Endothelial cell (in vitro differentiated cells): ENCODE measurements at regions not wholly inside any gene's neighbourhood (a gene's known extent, or its start where the extent isn't known, plus 50 kb on each side); places are given as distances from the start of the nearest gene placed in this dataset.

Source experiments
- DNase-seq: peaks from one replicate; pipeline ENCODE4 v3.0.0; 2021; ENCODE audit warnings: low spot score
- H3K27ac Mint-ChIP-seq: one replicate; pipeline ENCODE4 v1.8.0; 2021; ENCODE audit warnings: mixed read lengths, inconsistent platforms; ENCODE audit not compliant: unreplicated experiment
- H3K27me3 Mint-ChIP-seq: one replicate; pipeline ENCODE4 v1.8.0; 2021; ENCODE audit warnings: mild to moderate bottlenecking, moderate library complexity, mixed read lengths, inconsistent platforms; ENCODE audit not compliant: unreplicated experiment
- H3K36me3 Mint-ChIP-seq: one replicate; pipeline ENCODE4 v1.8.0; 2021; ENCODE audit warnings: mild to moderate bottlenecking, low read depth, mixed read lengths, inconsistent platforms; ENCODE audit not compliant: unreplicated experiment
- H3K4me1 Mint-ChIP-seq: one replicate; pipeline ENCODE4 v1.8.0; 2021; ENCODE audit warnings: mild to moderate bottlenecking, mixed read lengths, inconsistent platforms; ENCODE audit not compliant: unreplicated experiment
- H3K4me3 Mint-ChIP-seq: one replicate; pipeline ENCODE4 v1.8.0; 2021; ENCODE audit warnings: mild to moderate bottlenecking, mixed read lengths, inconsistent platforms; ENCODE audit not compliant: unreplicated experiment
- H3K9me3 Mint-ChIP-seq: one replicate; pipeline ENCODE4 v1.8.0; 2021; ENCODE audit warnings: mixed read lengths, inconsistent platforms; ENCODE audit not compliant: unreplicated experiment
- TF ChIP-seq, protein P1 (sequence below): fragments of 200-600 bp; sonication (generic); IDR thresholded peaks from one replicate; pipeline ENCODE4 v1.5.0; 2021; ENCODE audit warnings: antibody characterized with exemption; ENCODE audit not compliant: unreplicated experiment

GRCh38 chr3:33937628-33938027 lies 139.2 kb downstream of the PDCD6IP start:
- Mint-ChIP-seq H3K36me3 (no peaks in the 10 kb centered on the region), H3K4me1 (no peaks in the 10 kb centered on the region), H3K9me3 (no peaks in the 10 kb centered on the region), H3K4me3 (no peak overlapping the region), H3K27ac (no peak overlapping the region), H3K27me3 (no peaks in the 10 kb centered on the region)
- TF ChIP-seq, protein P1, sequence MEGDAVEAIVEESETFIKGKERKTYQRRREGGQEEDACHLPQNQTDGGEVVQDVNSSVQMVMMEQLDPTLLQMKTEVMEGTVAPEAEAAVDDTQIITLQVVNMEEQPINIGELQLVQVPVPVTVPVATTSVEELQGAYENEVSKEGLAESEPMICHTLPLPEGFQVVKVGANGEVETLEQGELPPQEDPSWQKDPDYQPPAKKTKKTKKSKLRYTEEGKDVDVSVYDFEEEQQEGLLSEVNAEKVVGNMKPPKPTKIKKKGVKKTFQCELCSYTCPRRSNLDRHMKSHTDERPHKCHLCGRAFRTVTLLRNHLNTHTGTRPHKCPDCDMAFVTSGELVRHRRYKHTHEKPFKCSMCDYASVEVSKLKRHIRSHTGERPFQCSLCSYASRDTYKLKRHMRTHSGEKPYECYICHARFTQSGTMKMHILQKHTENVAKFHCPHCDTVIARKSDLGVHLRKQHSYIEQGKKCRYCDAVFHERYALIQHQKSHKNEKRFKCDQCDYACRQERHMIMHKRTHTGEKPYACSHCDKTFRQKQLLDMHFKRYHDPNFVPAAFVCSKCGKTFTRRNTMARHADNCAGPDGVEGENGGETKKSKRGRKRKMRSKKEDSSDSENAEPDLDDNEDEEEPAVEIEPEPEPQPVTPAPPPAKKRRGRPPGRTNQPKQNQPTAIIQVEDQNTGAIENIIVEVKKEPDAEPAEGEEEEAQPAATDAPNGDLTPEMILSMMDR = no peak
- DNase-seq = no peak

DNA sequence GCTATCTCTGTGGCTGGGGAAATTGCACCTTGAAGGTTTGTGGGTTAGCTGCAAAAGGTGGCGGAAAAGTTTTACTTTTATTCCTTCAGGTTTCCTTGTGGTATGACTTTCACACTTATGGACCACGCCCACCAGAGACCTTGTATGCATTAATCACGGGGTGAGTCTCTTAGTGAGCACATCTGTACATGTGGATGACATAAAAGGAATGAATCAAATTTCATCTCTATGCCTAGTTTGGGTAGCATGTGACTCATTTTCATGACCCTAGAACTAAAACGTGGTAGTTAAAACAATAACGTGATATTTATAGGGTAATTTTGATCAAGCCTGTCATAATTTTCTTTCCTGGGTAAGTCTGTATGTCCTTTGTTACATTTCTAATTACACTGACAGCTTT lies 141.7 kb downstream of the PDCD6IP start:
- no peak overlapping the region for H3K4me3 Mint-ChIP-seq
- H3K9me3 Mint-ChIP-seq = no peaks in the 10 kb centered on the region
- no peak for DNase-seq
- no peak overlapping the region for H3K27ac Mint-ChIP-seq
- H3K36me3 Mint-ChIP-seq = no peaks in the 10 kb centered on the region
- H3K27me3 Mint-ChIP-seq = no peaks in the 10 kb centered on the region
- no peaks in the 10 kb centered on the region for H3K4me1 Mint-ChIP-seq
- TF ChIP-seq, protein P1 = no peak

GRCh38 chr3:33940736-33941135 lies 142.3 kb downstream of the PDCD6IP start:
- no peaks in the 10 kb centered on the region for H3K4me1 Mint-ChIP-seq
- no peaks in the 10 kb centered on the region for H3K36me3 Mint-ChIP-seq
- H3K4me3 Mint-ChIP-seq = no peak overlapping the region
- DNase-seq = no peak
- TF ChIP-seq, protein P1 = no peak
- H3K27me3 Mint-ChIP-seq = no peaks in the 10 kb centered on the region
- H3K9me3 Mint-ChIP-seq = no peaks in the 10 kb centered on the region
- no peak overlapping the region for H3K27ac Mint-ChIP-seq

DNA sequence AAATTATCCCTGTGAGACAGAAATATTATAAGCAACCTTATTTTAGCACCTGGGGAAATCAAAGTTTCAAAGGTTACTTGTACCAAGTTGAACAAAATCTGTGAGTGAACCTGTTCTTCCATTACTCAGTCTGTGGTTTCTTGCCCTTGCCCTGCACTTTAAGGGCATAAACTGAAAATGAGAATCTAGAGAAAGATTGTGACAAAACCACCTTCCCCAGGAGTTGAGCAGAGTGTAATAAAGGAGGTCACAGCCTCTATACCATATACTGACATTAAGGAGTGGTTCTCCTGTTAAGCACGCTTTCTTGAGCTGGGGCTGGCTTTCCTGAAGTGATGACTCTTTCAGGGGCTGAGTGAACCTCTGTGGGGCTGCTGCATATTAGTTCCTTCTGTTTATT lies 143.4 kb downstream of the PDCD6IP start:
- Mint-ChIP-seq H3K27me3 (no peaks in the 10 kb centered on the region), H3K27ac (no peak overlapping the region), H3K36me3 (no peaks in the 10 kb centered on the region), H3K4me3 (no peak overlapping the region), H3K9me3 (no peaks in the 10 kb centered on the region), H3K4me1 (no peaks in the 10 kb centered on the region)
- no peak for DNase-seq
- TF ChIP-seq, protein P1 = no peak

GRCh38 chr3:33942483-33943150 lies 144.2 kb downstream of the PDCD6IP start:
- no peak overlapping the region for H3K27ac Mint-ChIP-seq
- no peak for DNase-seq
- no peaks in the 10 kb centered on the region for H3K36me3 Mint-ChIP-seq
- no peaks in the 10 kb centered on the region for H3K9me3 Mint-ChIP-seq
- no peak overlapping the region for H3K4me3 Mint-ChIP-seq
- TF ChIP-seq, protein P1 = no peak
- no peaks in the 10 kb centered on the region for H3K4me1 Mint-ChIP-seq
- no peaks in the 10 kb centered on the region for H3K27me3 Mint-ChIP-seq
